Smooth muscle cell (in vitro differentiated cells): ENCODE measurements at regions not wholly inside any gene's neighbourhood (a gene's known extent, or its start where the extent isn't known, plus 50 kb on each side); places are given as distances from the start of the nearest gene placed in this dataset.

Source experiments
- DNase-seq: peaks from one replicate; lab custom pipeline; 2025; ENCODE audit not compliant: unreplicated experiment; lab: John Stamatoyannopoulos, UW
- H2AFZ ChIP-seq: fragments of 200-600 bp; sonication (generic); 2 replicates; pipeline ENCODE4 v1.6.0; 2016; ENCODE audit warnings: antibody characterized with exemption, low read depth, mild to moderate bottlenecking
- H3F3A ChIP-seq: fragments of 200-600 bp; sonication (generic); 2 replicates; pipeline ENCODE4 v1.6.0; 2017; ENCODE audit warnings: antibody characterized with exemption, low read depth
- H3K27ac ChIP-seq: fragments of 200-600 bp; sonication (generic); 2 replicates; pipeline ENCODE4 v1.5.1; 2016; ENCODE audit warnings: low read depth, mild to moderate bottlenecking
- H3K27me3 ChIP-seq: fragments of 200-600 bp; sonication (generic); 2 replicates; pipeline ENCODE4 v1.6.1; 2016; ENCODE audit warnings: low read depth, mild to moderate bottlenecking
- H3K36me3 ChIP-seq: fragments of 200-600 bp; sonication (generic); 2 replicates; pipeline ENCODE4 v1.5.1; 2016; ENCODE audit warnings: low read depth
- H3K4me1 ChIP-seq: fragments of 200-600 bp; sonication (generic); 2 replicates; pipeline ENCODE4 v1.5.1; 2016; ENCODE audit warnings: low read depth
- H3K4me2 ChIP-seq: fragments of 200-600 bp; sonication (generic); 2 replicates; pipeline ENCODE4 v1.6.0; 2016; ENCODE audit warnings: mild to moderate bottlenecking
- H3K4me3 ChIP-seq: fragments of 200-600 bp; sonication (generic); 2 replicates; pipeline ENCODE4 v1.5.1; 2016; ENCODE audit warnings: mild to moderate bottlenecking
- H3K79me2 ChIP-seq: fragments of 200-600 bp; sonication (generic); 2 replicates; pipeline ENCODE4 v1.6.0; 2016; ENCODE audit warnings: low read depth, mild to moderate bottlenecking
- H3K9ac ChIP-seq: fragments of 200-600 bp; sonication (generic); 2 replicates; pipeline ENCODE4 v1.6.0; 2016; ENCODE audit warnings: low read depth
- H3K9me3 ChIP-seq: fragments of 200-600 bp; sonication (generic); replicated peaks from 2 replicates; pipeline ENCODE4 v1.5.1; 2016; ENCODE audit warnings: low read depth
- H4K20me1 ChIP-seq: fragments of 200-600 bp; sonication (generic); 2 replicates; pipeline ENCODE4 v1.6.0; 2016; ENCODE audit warnings: low read depth
- WGBS: methylation state at CpG from one replicate; pipeline ENCODE4 v1.1.7; 2016; ENCODE audit warnings: low lambda C conversion rate; 5-methylcytosine and 5-hydroxymethylcytosine counted together
- TF ChIP-seq, protein P1 (sequence below): fragments of 200-600 bp; sonication (generic); IDR thresholded peaks from 2 replicates; pipeline ENCODE4 v1.5.1; 2017; ENCODE audit warnings: borderline replicate concordance, mild to moderate bottlenecking, antibody characterized with exemption; ENCODE audit not compliant: insufficient read depth, poor library complexity, severe bottlenecking

DNA sequence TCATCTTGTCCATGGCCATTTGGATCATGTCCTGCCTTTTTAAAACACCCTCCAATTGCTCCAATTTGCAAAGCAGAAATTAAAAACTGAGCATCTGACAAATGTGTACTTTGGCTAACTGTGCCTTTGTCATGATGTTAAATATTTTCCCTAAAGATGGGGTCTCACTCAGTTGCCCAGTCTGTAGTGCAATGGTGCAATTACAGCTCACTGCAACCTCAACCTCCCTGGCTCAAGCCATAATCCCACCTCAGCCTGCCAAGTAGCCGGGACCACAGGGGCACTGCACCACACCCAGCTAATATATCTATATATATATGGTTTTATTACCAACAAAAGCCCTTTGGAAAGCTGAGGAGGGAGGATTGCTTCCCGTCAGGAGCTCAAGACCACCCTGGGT lies 782.7 kb downstream of the UQCRFS1 start:
- Histone ChIP-seq H3F3A (no peaks in the 10 kb centered on the region), H3K27me3 (no peaks in the 10 kb centered on the region), H3K9me3 (no peaks in the 10 kb centered on the region), H3K4me3 (no peak overlapping the region), H3K9ac (no peak overlapping the region), H3K36me3 (no peaks in the 10 kb centered on the region), H2AFZ (no peak overlapping the region), H3K27ac (no peak overlapping the region), H3K79me2 (no peaks in the 10 kb centered on the region), H4K20me1 (no peaks in the 10 kb centered on the region), H3K4me2 (no peak overlapping the region), H3K4me1 (peaks cover under 1% of the 10 kb centered on the region)
- WGBS = 90% methylated on average over 2 of the region's 2 CpGs
- TF ChIP-seq, protein P1, sequence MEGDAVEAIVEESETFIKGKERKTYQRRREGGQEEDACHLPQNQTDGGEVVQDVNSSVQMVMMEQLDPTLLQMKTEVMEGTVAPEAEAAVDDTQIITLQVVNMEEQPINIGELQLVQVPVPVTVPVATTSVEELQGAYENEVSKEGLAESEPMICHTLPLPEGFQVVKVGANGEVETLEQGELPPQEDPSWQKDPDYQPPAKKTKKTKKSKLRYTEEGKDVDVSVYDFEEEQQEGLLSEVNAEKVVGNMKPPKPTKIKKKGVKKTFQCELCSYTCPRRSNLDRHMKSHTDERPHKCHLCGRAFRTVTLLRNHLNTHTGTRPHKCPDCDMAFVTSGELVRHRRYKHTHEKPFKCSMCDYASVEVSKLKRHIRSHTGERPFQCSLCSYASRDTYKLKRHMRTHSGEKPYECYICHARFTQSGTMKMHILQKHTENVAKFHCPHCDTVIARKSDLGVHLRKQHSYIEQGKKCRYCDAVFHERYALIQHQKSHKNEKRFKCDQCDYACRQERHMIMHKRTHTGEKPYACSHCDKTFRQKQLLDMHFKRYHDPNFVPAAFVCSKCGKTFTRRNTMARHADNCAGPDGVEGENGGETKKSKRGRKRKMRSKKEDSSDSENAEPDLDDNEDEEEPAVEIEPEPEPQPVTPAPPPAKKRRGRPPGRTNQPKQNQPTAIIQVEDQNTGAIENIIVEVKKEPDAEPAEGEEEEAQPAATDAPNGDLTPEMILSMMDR = no peak
- no peak for DNase-seq

DNA sequence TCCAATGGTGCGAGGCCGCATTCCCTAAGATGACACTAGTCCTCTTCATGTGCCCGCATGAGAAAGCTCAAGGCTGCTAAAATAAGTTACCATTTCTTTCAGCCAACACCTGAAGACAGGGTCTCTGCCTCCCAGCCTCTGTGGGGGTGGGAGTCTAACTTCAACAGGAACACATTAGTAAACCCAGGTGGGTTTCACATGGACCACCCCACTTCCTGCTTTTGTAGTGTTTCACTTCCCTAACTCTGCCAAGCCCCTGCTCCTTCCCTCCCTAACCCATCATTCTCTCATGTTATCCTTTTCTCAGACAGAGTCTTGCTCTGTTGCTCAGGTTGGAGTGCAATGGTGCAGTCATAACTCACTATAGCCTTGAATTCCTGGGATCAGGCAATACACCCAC lies 783.6 kb downstream of the UQCRFS1 start:
- no peaks in the 10 kb centered on the region for H4K20me1 ChIP-seq
- no peaks in the 10 kb centered on the region for H3K27me3 ChIP-seq
- H3K9me3 ChIP-seq = no peaks in the 10 kb centered on the region
- WGBS = 95% methylated on average over 3 of the region's 3 CpGs
- peaks cover 7% of the 10 kb centered on the region for H3K4me1 ChIP-seq
- no peaks in the 10 kb centered on the region for H3K36me3 ChIP-seq
- H3K27ac ChIP-seq = no peak overlapping the region
- TF ChIP-seq, protein P1 = no peak
- H3K4me2 ChIP-seq = no peak overlapping the region
- no peaks in the 10 kb centered on the region for H3F3A ChIP-seq
- no peak for DNase-seq
- H3K4me3 ChIP-seq = no peak overlapping the region
- no peak overlapping the region for H3K9ac ChIP-seq
- H2AFZ ChIP-seq = no peak overlapping the region
- no peaks in the 10 kb centered on the region for H3K79me2 ChIP-seq

DNA sequence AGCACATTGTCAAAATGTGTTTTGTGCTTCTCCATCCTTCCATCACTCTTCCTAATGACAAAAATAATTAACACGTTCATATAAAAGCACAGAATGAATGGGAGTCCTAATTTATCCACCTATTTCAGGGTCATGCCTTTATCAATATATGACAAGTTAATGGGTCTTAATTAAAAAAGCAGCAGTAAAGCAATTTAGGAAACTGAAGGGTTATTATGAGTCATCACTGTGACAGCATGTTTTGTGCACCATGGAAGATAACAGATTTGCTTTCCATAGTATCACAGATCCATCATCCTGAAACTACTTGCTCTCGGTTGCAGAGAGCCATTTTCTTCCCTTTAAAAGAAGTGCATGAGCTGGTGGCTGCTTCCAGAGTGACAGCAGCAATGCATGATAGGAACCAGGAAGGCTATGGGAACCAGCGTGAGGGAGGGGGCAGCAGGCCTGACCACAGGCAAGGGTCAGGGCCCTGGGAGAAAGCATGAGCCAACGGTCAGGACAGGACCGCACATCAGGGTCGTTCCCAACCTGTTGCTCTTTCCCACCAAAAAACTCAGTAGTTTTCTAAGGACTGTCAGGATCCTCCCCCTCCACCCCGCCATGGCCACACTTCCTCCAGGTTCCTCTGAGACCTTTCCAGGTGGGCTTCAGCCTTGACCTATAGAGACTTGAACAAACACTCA lies 784.1 kb downstream of the UQCRFS1 start:
- Histone ChIP-seq H4K20me1 (no peaks in the 10 kb centered on the region), H3K27me3 (no peaks in the 10 kb centered on the region), H3K27ac (no peak overlapping the region), H2AFZ (no peak overlapping the region), H3K36me3 (no peaks in the 10 kb centered on the region), H3F3A (no peaks in the 10 kb centered on the region), H3K4me2 (no peak overlapping the region), H3K4me1 (peaks cover 11% of the 10 kb centered on the region), H3K4me3 (no peak overlapping the region), H3K9me3 (no peaks in the 10 kb centered on the region), H3K79me2 (no peaks in the 10 kb centered on the region), H3K9ac (no peak overlapping the region)
- TF ChIP-seq, protein P1 = no peak
- WGBS = 85% methylated on average over 7 of the region's 7 CpGs
- no peak for DNase-seq

DNA sequence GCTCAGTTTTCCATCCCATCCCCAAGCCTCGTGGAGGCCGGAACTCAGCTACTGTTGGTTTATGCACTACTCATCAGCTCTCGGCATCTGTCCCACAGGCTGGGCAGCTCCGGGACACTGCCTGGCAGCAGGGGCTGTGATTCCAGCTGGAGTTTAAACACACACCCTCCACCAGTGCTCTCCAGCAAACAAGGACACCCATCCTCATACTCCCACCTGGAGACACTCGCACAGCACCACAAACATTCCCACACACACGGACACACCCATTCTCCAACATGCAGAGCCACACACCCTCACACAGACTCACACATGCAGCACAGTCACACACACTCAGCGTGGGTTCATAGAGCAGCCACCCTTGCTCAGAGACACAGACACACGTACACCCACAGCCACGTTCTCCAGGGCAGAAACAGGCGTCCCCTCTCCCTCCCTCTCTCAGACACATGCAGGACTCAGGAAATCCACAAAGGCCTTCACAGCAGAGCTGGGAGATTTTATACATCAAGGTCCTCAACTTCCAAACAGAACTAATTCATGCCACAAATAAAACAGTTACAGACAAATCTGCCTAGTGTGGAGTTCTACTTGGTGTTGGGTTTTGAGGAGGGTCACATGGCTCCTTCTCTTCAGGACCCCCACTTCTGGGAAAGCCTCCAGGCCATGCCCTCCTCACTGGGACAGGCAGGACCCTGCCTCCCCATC lies 785.4 kb downstream of the UQCRFS1 start:
- H3K9me3 ChIP-seq = no peaks in the 10 kb centered on the region

More for the DNA sequence above, 785.4 kb downstream of the UQCRFS1 start:
- Histone ChIP-seq H3K36me3 (no peaks in the 10 kb centered on the region), H4K20me1 (no peaks in the 10 kb centered on the region), H3K4me2 (no peak overlapping the region), H2AFZ (no peak overlapping the region), H3F3A (no peaks in the 10 kb centered on the region), H3K79me2 (no peaks in the 10 kb centered on the region), H3K4me1 (peaks cover 11% of the 10 kb centered on the region), H3K27ac (no peak overlapping the region), H3K27me3 (no peaks in the 10 kb centered on the region), H3K9ac (no peak overlapping the region), H3K4me3 (no peak overlapping the region)
- WGBS = 69% methylated on average over 10 of the region's 10 CpGs
- DNase-seq = no peak
- TF ChIP-seq, protein P1 = no peak
